Mesenchymal stem cell (in vitro differentiated cells and primary cell): ENCODE measurements at regions not wholly inside any gene's neighbourhood (a gene's known extent, or its start where the extent isn't known, plus 50 kb on each side); places are given as distances from the start of the nearest gene placed in this dataset.

Experiments
- DNase-seq: peaks from one replicate; pipeline ENCODE4 v3.0.0-alpha.2; 2013
- H2AFZ ChIP-seq: one replicate; pipeline ENCODE4 v1.6.1; 2013; ENCODE audit warnings: low read depth, mild to moderate bottlenecking, control low read depth, inconsistent platforms, low read length, moderate library complexity
- H2AK5ac ChIP-seq: 2 replicates; pipeline ENCODE4 v1.6.1; 2013; ENCODE audit warnings: low read length, moderate library complexity, mild to moderate bottlenecking, inconsistent platforms; ENCODE audit not compliant: severe bottlenecking
- H2BK120ac ChIP-seq: one replicate; pipeline ENCODE4 v1.6.1; 2013; ENCODE audit warnings: low read depth, mild to moderate bottlenecking, inconsistent platforms, low read length, moderate library complexity
- H2BK12ac ChIP-seq, 2 experiments: one replicate each; pipeline ENCODE4 v1.6.1; 2013; ENCODE audit warnings: inconsistent platforms in 2 of 2, low read length in 2 of 2, mild to moderate bottlenecking in 2 of 2, moderate library complexity in 2 of 2, control low read depth in 1 of 2
- H2BK15ac ChIP-seq: one replicate; pipeline ENCODE4 v1.6.1; 2013; ENCODE audit warnings: mild to moderate bottlenecking, low read depth, inconsistent platforms; ENCODE audit not compliant: poor library complexity, severe bottlenecking
- H2BK5ac ChIP-seq: 2 replicates; pipeline ENCODE4 v1.6.1; 2013; ENCODE audit warnings: low read depth, mild to moderate bottlenecking, low read length, control low read depth, inconsistent platforms; ENCODE audit not compliant: poor library complexity, severe bottlenecking
- H3K14ac ChIP-seq, 2 experiments: one replicate each; pipeline ENCODE4 v1.6.1; 2013; ENCODE audit warnings: inconsistent platforms in 2 of 2, low read length in 2 of 2, control low read depth in 1 of 2, mild to moderate bottlenecking in 1 of 2, moderate library complexity in 1 of 2
- H3K18ac ChIP-seq, 2 experiments: one replicate each; pipeline ENCODE4 v1.6.1; 2013; ENCODE audit warnings: inconsistent platforms in 2 of 2, low read length in 2 of 2, control low read depth in 1 of 2, low read depth in 1 of 2, mild to moderate bottlenecking in 1 of 2
- H3K23ac ChIP-seq, 2 experiments: one replicate each; pipeline ENCODE4 v1.6.1; 2013; ENCODE audit warnings: inconsistent platforms in 2 of 2, low read length in 2 of 2, mild to moderate bottlenecking in 2 of 2, moderate library complexity in 2 of 2, control low read depth in 1 of 2
- H3K27ac ChIP-seq: 2 replicates; pipeline ENCODE4 v1.5.1; 2013; ENCODE audit warnings: mild to moderate bottlenecking, moderate library complexity, low read length, control low read depth, inconsistent platforms; ENCODE audit not compliant: poor library complexity, severe bottlenecking
- H3K27me3 ChIP-seq, 2 experiments: 2 replicates each; pipeline versions ENCODE4 v1.6.1 to v1.7.0; 2013; ENCODE audit warnings: low read length in 2 of 2, mild to moderate bottlenecking in 2 of 2, moderate library complexity in 2 of 2, control low read depth in 1 of 2, inconsistent platforms in 1 of 2; ENCODE audit not compliant: control insufficient read depth in 1 of 2, insufficient read depth in 1 of 2
- H3K36me3 ChIP-seq, 2 experiments: 2 replicates each; pipeline versions ENCODE4 v1.6.1 to v1.7.0; 2013; ENCODE audit warnings: low read length in 2 of 2, control low read depth in 1 of 2, inconsistent platforms in 1 of 2, low read depth in 1 of 2, mild to moderate bottlenecking in 1 of 2; ENCODE audit not compliant: insufficient read depth in 2 of 2, control insufficient read depth in 1 of 2
- H3K4ac ChIP-seq, 2 experiments: one replicate each; pipeline ENCODE4 v1.6.1; 2013; ENCODE audit warnings: inconsistent platforms in 2 of 2, low read length in 2 of 2, mild to moderate bottlenecking in 2 of 2, moderate library complexity in 2 of 2, control low read depth in 1 of 2, low read depth in 1 of 2
- H3K4me1 ChIP-seq: 2 replicates; pipeline ENCODE4 v1.6.1; 2013; ENCODE audit warnings: low read depth, low read length, control low read depth; ENCODE audit not compliant: control insufficient read depth, insufficient read depth
- H3K4me2 ChIP-seq: 2 replicates; pipeline ENCODE4 v1.6.1; 2013; ENCODE audit warnings: low read length, mild to moderate bottlenecking, inconsistent platforms; ENCODE audit not compliant: poor library complexity, severe bottlenecking
- H3K4me3 ChIP-seq, 2 experiments: 2 replicates each; pipeline versions ENCODE4 v1.5.1 to v1.7.0; 2013; ENCODE audit warnings: low read length in 2 of 2, mild to moderate bottlenecking in 2 of 2, control low read depth in 1 of 2, low read depth in 1 of 2; ENCODE audit not compliant: insufficient read depth in 1 of 2
- H3K79me1 ChIP-seq: replicated peaks from 2 replicates; pipeline ENCODE4 v1.6.1; 2013; ENCODE audit warnings: mild to moderate bottlenecking, control low read depth, low read length, inconsistent platforms; ENCODE audit not compliant: poor library complexity, severe bottlenecking
- H3K9ac ChIP-seq: 2 replicates; pipeline ENCODE4 v1.7.0; 2013; ENCODE audit warnings: mild to moderate bottlenecking, low read length, moderate library complexity
- H3K9me3 ChIP-seq: 2 replicates; pipeline ENCODE4 v1.7.0; 2013; ENCODE audit warnings: mild to moderate bottlenecking, low read length; ENCODE audit not compliant: control insufficient read depth
- H4K8ac ChIP-seq: one replicate; pipeline ENCODE4 v1.6.1; 2013; ENCODE audit warnings: inconsistent platforms, mild to moderate bottlenecking, low read length, moderate library complexity
- H4K91ac ChIP-seq: one replicate; pipeline ENCODE4 v1.6.1; 2013; ENCODE audit warnings: mild to moderate bottlenecking, low read length, inconsistent platforms
- WGBS: methylation state at CpG from one replicate; pipeline ENCODE4 v1.1.7; 2013; ENCODE audit warnings: mixed read lengths; 5-methylcytosine and 5-hydroxymethylcytosine counted together

DNA sequence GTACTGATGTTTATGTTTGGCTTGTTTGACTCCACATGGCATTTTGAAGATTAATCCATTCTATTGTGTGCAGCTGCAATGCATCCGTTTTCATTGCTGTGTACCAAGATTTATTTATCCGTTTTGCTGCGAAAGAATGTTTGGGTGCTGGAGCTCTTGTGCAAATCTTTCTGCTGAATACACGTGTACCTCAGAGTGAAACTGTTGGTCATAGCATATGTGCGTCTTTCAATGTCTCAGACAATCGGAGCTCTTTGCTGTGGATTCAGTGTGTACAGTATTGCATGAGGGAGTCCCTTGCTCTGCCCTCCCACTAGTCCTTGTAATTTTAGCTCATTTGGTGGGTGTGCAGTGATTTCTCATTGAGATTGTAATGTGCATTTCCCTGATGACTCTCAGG lies 545.4 kb downstream of the TBC1D22A start:
- Histone ChIP-seq H3K4me3 (peak overlapping the region in 1 of 2 experiments; percentile 4), H2BK15ac (no peak overlapping the region), H3K9me3 (peaks cover 4% of the 10 kb centered on the region), H3K4me2 (no peak overlapping the region), H3K23ac (no peak overlapping the region), H2BK5ac (no peak overlapping the region), H3K27me3 (peaks cover 0 to 4% of the 10 kb centered on the region in 2 experiments), H2AFZ (no peak overlapping the region), H3K4me1 (no peaks in the 10 kb centered on the region), H2AK5ac (no peak overlapping the region), H3K79me1 (no peaks in the 10 kb centered on the region), H3K36me3 (no peaks in the 10 kb centered on the region), H3K14ac (no peak overlapping the region), H3K4ac (no peak overlapping the region), H3K18ac (no peak overlapping the region), H4K91ac (no peak overlapping the region), H3K27ac (no peak overlapping the region), H2BK12ac (no peak overlapping the region), H4K8ac (no peak overlapping the region), H3K9ac (peak overlapping the region; percentile 0), H2BK120ac (no peak overlapping the region)
- no peak for DNase-seq
- 73% methylated on average over 6 of the region's 6 CpGs for WGBS

GRCh38 chr22:47307326-47307725 lies 544.9 kb downstream of the TBC1D22A start:
- Histone ChIP-seq H3K4ac (no peak overlapping the region), H3K27ac (no peak overlapping the region), H3K9ac (no peak overlapping the region), H3K23ac (no peak overlapping the region), H4K91ac (no peak overlapping the region), H2BK5ac (no peak overlapping the region), H3K4me2 (no peak overlapping the region), H3K9me3 (no peaks in the 10 kb centered on the region), H3K79me1 (no peaks in the 10 kb centered on the region), H3K36me3 (no peaks in the 10 kb centered on the region), H3K27me3 (peaks cover 0 to 7% of the 10 kb centered on the region in 2 experiments), H3K18ac (no peak overlapping the region), H2BK15ac (no peak overlapping the region), H2AK5ac (no peak overlapping the region), H3K4me1 (no peaks in the 10 kb centered on the region), H3K14ac (no peak overlapping the region), H3K4me3 (no peak overlapping the region), H2AFZ (no peak overlapping the region), H2BK12ac (no peak overlapping the region), H4K8ac (no peak overlapping the region), H2BK120ac (no peak overlapping the region)
- DNase-seq: no peak
- WGBS: 72% methylated on average over 5 of the region's 5 CpGs

DNA sequence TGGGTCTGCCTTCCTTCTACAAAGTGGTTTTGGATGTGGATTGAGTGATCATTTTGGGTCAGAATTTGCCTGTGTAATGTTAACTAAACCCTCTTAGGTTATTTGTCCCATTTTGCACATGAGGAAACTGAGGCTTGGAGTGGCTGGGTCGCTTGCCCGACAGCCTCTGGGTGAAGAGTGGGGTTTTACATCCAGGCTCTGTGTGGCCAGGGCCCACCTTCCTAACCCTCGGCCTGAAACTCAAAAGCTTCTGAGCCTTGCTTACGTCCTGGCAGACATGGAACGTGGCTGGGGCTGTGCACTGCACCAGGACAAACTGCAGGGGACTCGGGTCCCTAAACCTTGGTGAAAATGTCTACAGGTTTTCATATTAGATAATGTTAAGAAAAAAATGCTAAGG lies 542.4 kb downstream of the TBC1D22A start:
- no peak overlapping the region for H3K4ac ChIP-seq
- H3K9me3 ChIP-seq: no peaks in the 10 kb centered on the region
- H2BK120ac ChIP-seq: no peak overlapping the region
- no peak overlapping the region for H3K23ac ChIP-seq
- no peak overlapping the region for H3K9ac ChIP-seq
- H2BK12ac ChIP-seq: no peak overlapping the region
- no peak overlapping the region for H4K8ac ChIP-seq
- no peaks in the 10 kb centered on the region for H3K36me3 ChIP-seq
- H3K27me3 ChIP-seq: peaks cover 0 to 11% of the 10 kb centered on the region in 2 experiments
- H3K4me3 ChIP-seq: no peak overlapping the region
- WGBS: 75% methylated on average over 6 of the region's 6 CpGs
- H2AFZ ChIP-seq: no peak overlapping the region
- H3K18ac ChIP-seq: no peak overlapping the region
- no peak overlapping the region for H2AK5ac ChIP-seq
- H3K4me1 ChIP-seq: no peaks in the 10 kb centered on the region
- H4K91ac ChIP-seq: no peak overlapping the region
- no peak overlapping the region for H2BK5ac ChIP-seq
- no peak overlapping the region for H3K27ac ChIP-seq
- no peaks in the 10 kb centered on the region for H3K79me1 ChIP-seq
- no peak overlapping the region for H3K14ac ChIP-seq
- no peak overlapping the region for H2BK15ac ChIP-seq
- H3K4me2 ChIP-seq: no peak overlapping the region
- DNase-seq: no peak

GRCh38 chr22:47304191-47304831 lies 541.9 kb downstream of the TBC1D22A start:
- H3K79me1 ChIP-seq: no peaks in the 10 kb centered on the region
- WGBS: 81% methylated on average over 21 of the region's 22 CpGs
- H2AFZ ChIP-seq: peak overlapping the region; percentile 10
- H2BK15ac ChIP-seq: no peak overlapping the region
- H2BK12ac ChIP-seq: no peak overlapping the region
- H3K4me3 ChIP-seq: no peak overlapping the region
- H3K4ac ChIP-seq: no peak overlapping the region
- no peaks in the 10 kb centered on the region for H3K9me3 ChIP-seq
- H2AK5ac ChIP-seq: no peak overlapping the region
- H3K23ac ChIP-seq: no peak overlapping the region
- no peak overlapping the region for H3K18ac ChIP-seq
- H2BK5ac ChIP-seq: no peak overlapping the region
- no peak overlapping the region for H3K4me2 ChIP-seq
- peaks cover 0 to 11% of the 10 kb centered on the region in 2 experiments for H3K27me3 ChIP-seq
- DNase-seq: no peak
- no peak overlapping the region for H3K9ac ChIP-seq
- H4K91ac ChIP-seq: no peak overlapping the region
- no peaks in the 10 kb centered on the region for H3K36me3 ChIP-seq
- H3K14ac ChIP-seq: no peak overlapping the region
- H3K4me1 ChIP-seq: no peaks in the 10 kb centered on the region
- H2BK120ac ChIP-seq: no peak overlapping the region
- no peak overlapping the region for H4K8ac ChIP-seq
- H3K27ac ChIP-seq: no peak overlapping the region
